DND-41 (cell line): ENCODE measurements at regions not wholly inside any gene's neighbourhood (a gene's known extent, or its start where the extent isn't known, plus 50 kb on each side); places are given as distances from the start of the nearest gene placed in this dataset.

Experiments used
- CTCF ChIP-seq: IDR thresholded peaks from 2 replicates; pipeline ENCODE4 v1.5.1; 2012; ENCODE audit warnings: borderline replicate concordance, low read length, moderate library complexity, mild to moderate bottlenecking; ENCODE audit not compliant: poor library complexity, severe bottlenecking; ENCODE audit errors: extremely low read depth
- EZH2 ChIP-seq: IDR thresholded peaks from 3 replicates; pipeline ENCODE4 v1.6.1; 2012; ENCODE audit warnings: borderline replicate concordance, low read depth, mild to moderate bottlenecking, moderate library complexity, low read length, inconsistent platforms; ENCODE audit not compliant: severe bottlenecking

GRCh38 chr11:112769584-112769983 is 191.6 kb upstream of the NCAM1 start:
- TF ChIP-seq CTCF (no peak), EZH2 (no peak)
